C4-2B (cell line): ENCODE measurements at regions not wholly inside any gene's neighbourhood (a gene's known extent, or its start where the extent isn't known, plus 50 kb on each side); places are given as distances from the start of the nearest gene placed in this dataset.

Experiments
- CTCF ChIP-seq: fragments of 450-650 bp; conservative IDR thresholded peaks from 2 replicates; pipeline ENCODE4 v1.5.1; 2017; ENCODE audit warnings: mild to moderate bottlenecking
- ZFX ChIP-seq: fragments of 450-650 bp; IDR thresholded peaks from 2 replicates; pipeline ENCODE4 v1.6.1; 2017

- TF ChIP-seq CTCF, result no peak
- no peak for TF ChIP-seq ZFX
These were observed 172.1 kb upstream of the ARG1 start for GRCh38 chr6:131400779-131401496.
